GM18868 (cell line): ENCODE measurements at regions not wholly inside any gene's neighbourhood (a gene's known extent, or its start where the extent isn't known, plus 50 kb on each side); places are given as distances from the start of the nearest gene placed in this dataset.

Experiments
- ATAC-seq: cut with Tn5 transposase; IDR thresholded peaks from one replicate; pipeline ENCODE4 v1.9.1; 2021; ENCODE audit warnings: mild to moderate bottlenecking, moderate library complexity; ENCODE audit not compliant: unreplicated experiment

DNA sequence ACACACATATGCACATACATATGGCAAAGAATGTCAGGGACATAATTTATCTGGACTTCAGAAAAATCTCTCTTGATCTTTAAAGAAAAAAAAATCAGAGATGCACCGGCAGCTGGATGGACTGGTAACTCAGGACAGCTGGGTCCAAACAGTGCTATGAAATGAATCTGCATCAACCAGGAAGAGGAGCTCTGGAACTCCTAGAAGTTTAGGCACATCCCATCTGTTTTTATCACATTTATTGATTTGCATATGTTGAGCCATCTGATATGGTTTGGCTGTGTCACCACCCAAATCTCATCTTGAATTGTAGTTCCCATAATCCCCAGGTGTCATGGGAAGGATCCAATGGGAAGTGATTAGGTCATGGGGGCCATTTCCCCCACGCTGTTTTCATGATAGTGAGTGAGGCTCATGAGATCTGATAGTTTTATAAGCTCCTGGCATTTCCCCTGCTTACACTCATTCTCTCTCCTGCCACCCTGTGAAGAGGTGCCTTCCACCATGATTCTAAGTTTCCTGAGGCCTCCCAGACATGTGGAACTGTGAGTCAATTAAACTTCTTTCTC lies 87.7 kb upstream of the AKIP1 start:
- no peak for ATAC-seq

DNA sequence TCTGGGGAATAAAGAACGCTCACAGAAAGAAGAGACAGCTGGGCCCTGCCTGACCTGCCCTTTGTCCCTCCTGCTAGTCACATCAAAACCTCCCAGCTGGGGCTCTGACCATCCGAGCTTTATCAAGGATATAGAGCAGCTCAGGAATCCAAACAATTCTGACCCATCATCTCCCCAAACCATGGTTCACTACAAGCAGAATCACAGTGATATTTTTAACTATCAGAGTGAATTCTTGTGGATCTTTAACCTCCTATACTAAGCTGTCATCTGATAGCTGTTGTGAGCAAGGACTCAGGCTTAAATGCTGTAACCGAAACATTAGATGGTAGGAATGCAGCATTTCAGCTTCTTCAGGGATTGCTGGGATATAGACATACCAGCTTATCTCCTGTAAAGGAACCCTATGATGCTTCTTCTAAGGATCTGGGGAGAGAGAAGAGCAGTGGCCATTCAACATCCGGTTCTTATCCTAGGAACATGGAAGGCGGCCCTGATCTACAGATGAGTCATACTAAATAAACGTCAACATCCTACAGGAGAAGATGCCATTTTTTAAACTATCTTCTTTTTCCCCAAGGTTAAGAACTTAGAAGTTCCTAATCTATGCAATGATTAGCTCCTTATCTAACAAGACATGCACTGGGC lies 84.7 kb upstream of the AKIP1 start:
- no peak for ATAC-seq

DNA sequence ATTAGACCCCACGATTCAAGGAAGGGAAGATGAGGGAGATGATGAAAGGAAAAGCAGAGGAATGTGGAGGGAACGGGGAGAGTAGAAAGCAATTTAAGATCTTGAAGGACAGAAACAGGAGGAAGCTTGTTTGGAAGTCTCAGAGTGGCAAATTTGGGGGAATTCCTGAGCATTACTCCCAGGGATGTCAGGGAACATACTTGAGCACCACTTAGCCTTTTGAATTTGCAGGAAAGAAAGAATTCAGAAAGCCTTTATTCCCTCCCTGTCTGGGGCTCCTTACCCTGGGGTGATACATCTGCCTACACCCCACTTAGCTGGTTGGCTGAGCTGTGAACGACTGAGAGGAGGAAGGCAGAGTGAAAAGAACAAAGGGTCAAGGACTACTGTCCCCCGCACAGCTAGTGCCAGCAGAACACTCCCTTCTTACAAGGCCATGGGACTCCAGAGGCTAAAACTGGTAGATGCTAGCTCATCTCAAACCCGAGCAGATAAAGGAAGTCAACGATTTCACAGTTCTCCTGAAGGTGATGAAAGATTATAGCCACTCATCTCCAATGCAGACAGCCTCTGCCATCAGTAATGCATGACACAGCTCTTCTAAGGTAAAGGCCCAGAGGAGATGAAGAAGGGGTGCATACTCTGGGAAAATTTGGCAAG lies 84.0 kb upstream of the AKIP1 start:
- no peak for ATAC-seq

- no peak for ATAC-seq
Measured at GRCh38 chr11:8828046-8828445, 82.9 kb upstream of the AKIP1 start.

- no peak for ATAC-seq
Measured at GRCh38 chr11:8828580-8829361, 82.2 kb upstream of the AKIP1 start.

DNA sequence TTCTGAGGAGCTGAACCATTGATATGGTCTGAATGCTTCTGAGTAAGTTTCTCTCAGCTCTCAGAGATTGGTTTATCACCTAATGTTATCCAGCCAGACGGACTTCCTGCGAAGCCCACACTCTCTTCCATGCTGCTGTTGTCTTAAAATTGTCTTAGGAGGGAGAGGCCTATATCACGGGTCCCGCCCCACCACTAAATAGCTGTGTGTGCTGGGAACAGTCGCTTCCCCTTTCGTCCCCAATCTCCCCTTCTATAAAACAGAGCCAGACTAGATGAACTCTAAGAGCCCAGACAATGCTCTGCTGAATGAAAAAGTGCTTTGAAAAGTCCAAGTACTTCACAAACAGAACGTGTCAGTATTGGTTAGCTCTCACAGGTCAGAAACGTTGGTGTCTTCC lies 81.4 kb upstream of the AKIP1 start:
- no peak for ATAC-seq

DNA sequence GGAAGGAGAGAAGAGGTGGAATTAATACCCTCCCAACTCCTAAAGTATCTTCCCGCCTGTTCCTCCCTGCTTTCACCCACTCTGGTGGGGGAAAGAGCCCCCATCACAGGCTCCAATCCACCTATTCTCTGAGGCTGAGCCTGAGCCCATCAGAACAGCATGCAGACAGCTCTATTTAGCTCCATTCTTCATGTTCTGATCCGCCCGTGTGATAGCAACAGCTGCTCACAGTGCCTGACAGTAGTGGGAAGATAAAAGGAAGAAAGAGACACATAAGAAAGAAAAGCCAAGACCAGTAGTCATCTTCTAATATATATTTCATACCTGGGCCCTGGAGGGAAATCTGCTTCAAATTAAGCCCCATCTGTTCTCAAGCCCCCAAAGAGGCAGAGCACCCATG lies 80.3 kb upstream of the AKIP1 start:
- no peak for ATAC-seq

DNA sequence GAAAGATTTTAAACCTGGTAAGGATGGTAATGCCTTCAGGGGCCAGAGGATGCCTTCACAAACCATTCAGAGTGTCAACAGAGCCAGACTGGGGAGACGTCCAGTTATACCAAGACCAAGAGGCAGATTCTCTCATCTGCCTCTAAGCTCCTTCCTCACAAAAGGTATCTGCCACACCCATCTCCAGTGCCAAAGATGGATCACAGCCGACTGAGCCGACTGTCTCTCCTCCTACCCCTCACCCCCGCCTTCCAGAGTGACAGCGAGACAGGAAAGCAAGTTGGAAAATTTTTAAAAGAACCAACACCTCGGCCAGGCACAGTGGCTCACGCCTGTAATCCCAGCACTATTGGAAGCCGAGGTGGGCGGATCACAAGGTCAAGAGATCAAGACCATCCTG lies 79.1 kb upstream of the AKIP1 start:
- no peak for ATAC-seq

- peak; percentile 90 for ATAC-seq
Measured at GRCh38 chr11:8832571-8833260, 78.3 kb upstream of the AKIP1 start.

DNA sequence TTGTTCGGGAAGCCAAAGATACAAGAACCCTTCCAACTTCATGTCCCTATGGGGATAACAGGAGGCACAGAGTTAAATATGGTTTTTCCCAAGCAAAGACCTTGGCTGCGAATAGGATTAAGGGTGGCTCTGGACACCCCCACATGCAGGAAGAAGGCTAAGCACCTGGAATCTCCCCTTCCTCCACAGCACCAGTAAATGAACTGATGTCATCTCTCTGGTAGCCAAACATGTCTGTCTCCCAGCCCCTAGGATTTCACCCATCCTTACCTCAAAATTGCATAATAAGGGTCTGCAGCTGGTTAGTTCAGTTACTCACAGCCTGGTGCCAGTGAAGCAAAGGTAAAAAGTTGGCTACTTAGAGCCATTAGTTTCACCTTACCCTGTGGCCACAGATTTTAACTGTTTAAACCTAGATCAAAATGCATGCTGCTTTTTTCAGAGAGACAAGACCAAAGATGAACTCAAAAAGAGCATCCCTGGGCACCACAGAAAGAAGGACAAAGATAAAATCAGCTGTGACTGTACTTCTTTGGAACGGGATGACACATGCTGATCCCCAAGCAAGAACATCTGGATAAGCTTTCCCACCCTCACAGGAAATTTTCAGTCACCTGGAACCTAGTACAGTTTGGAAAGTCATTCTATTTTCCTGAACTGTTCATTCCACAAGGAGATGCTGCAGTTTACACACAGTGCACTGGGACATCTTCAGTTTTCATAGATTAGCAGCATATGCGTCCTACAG lies 77.2 kb upstream of the AKIP1 start:
- no peak for ATAC-seq

DNA sequence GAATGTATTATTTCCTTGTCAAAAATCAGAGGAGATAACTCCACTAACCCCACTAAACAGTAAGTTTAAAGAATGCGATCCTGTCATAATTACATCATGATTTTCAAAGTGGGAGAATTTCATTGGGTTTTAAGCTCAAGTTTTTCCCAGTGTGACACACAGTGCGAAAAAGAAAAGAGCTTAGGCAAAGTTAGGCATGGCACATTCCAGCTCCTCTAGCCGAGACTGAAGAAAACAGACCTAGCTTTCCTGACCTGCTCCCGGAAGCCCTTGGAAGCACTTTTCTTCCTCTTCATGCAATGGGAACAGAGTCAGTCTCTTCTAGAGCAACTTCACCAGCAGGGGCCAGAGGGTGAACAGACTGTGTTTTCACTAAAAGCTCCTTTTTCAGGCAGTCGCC lies 76.6 kb upstream of the AKIP1 start:
- no peak for ATAC-seq

- no peak for ATAC-seq
Measured at GRCh38 chr11:8838248-8838647, 72.7 kb upstream of the AKIP1 start.

- ATAC-seq, result no peak
Measured at GRCh38 chr11:8839306-8839956, 71.6 kb upstream of the AKIP1 start.

- ATAC-seq, result no peak
Measured at GRCh38 chr11:8839957-8840945, 70.7 kb upstream of the AKIP1 start.

GRCh38 chr11:8841899-8842298 lies 69.1 kb upstream of the AKIP1 start:
- no peak for ATAC-seq

GRCh38 chr11:8858808-8859207 lies 52.2 kb upstream of the AKIP1 start:
- no peak for ATAC-seq
